ELF-1 (cell line): ENCODE measurements at regions not wholly inside any gene's neighbourhood (a gene's known extent, or its start where the extent isn't known, plus 50 kb on each side); places are given as distances from the start of the nearest gene placed in this dataset.

Source experiments
- DNase-seq: peaks from one replicate; pipeline ENCODE4 v3.0.0-alpha.2; 2016; ENCODE audit warnings: low read depth, low spot score

DNA sequence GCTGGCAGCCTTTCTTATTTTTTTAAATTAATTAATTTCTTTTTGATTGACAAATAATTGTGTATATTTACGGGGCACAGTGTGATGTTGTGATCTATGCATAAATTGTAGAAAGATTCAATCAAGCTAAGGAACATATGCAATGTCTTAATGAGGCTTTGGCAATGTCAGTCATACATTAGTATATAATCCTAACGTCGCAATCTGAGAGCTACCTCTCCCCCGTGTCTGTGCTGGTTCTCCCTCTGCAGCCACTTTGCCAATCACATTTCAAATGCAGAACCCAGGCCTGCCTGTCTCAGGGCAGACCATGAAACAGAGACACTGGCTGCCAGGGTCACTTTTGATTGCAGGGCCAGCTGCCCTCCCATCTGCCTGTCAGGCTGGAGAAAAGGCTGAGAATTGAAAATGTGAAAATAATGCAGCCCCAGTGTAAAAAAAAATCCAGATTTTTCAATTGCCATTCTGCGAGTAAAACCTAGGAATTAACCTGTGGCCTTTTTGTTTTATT is 56.3 kb downstream of the SLC24A2 start:
- no peak for DNase-seq

DNA sequence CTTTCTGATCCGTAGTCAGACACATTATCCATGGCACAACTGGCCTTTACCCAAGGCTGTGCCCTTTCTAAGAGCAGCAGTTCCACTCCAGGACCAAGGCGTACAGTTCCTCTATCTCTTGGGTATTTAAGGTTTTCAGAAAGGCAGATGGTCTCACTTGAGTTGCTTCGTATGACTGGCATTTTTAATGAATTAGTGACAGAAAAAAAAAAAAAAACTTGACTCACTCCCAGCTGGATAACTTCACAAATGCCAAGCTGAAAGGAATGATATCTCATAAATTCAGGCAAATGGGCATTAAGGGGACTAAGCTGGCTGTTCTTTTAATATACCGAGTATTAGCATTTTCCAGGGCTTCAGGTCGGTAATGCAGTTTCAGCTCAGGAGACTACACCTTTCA is 60.7 kb downstream of the SLC24A2 start:
- DNase-seq = no peak

DNA sequence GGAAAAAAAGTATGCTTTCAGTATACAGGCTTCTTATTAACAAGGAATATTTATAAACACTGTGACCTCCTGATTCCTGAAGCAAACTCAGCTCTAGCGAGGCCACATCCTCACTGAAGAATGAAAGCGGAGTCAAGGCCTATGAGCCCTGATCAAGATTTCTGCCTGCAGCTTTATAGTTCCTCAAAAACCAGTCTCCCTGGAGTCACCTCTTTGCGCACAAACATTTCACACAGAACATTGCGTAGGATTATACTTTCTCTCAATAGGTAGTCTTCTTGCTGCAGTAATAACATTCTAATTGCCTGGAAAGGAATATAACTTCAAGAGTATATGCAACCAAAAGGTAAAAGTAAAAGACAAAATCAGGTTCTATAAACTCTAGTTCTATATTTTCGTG is 62.9 kb downstream of the SLC24A2 start:
- DNase-seq = no peak

DNA sequence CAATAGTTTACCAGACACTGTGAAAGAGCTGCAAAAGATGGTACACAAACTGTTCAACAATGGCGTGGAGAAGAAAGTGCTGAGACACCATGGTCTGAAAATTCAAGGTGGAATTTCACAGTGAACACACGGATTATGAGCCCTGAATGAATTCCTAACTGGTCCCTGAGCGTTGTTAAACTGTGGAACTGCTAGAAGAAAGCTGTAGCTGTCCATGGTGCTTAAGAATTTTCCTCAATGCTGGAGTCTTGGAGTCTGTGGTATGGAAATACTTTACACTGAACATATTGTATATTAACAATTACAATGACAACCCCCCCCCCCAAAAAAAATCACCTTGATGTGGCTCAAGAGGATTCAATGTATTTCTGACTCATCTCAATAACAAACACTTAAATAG is 68.5 kb downstream of the SLC24A2 start:
- peak; percentile 6 for DNase-seq

DNA sequence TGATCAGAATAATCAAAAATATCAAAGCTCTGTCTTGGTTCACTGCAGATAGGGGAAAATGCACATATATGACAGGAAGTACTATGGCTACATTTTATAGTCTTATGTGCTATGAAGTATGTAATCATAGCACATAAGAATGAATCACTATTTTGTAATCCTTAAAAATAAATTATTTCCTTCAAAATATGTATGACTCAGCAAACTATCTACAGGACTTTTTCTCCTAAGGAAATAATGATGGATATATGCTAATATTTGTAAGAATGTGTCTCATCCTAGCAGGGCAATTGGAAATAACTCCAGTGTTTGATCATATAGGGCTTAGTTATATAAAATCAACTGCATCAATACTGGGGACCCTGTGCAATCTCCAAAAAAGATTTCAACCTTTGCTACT is 85.1 kb downstream of the SLC24A2 start:
- no peak for DNase-seq

DNA sequence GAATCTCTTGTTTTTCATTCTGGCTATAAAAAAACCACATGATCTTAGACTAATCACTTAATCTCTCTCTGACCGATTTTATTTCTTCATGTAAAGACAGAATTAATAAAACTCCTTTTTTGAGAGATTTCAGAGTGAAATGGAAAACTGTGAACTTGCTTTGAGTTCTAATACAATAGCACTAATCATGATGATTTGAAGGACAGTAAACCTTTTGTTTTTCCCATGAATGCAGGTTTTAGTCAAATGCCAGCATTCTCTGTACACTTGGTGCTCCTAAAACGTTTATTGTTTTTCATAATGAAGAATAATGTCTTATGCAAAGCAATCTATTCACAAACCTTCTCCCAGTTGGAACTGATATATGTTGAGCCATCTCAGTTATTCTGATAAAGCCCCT is 86.8 kb downstream of the SLC24A2 start:
- no peak for DNase-seq

DNA sequence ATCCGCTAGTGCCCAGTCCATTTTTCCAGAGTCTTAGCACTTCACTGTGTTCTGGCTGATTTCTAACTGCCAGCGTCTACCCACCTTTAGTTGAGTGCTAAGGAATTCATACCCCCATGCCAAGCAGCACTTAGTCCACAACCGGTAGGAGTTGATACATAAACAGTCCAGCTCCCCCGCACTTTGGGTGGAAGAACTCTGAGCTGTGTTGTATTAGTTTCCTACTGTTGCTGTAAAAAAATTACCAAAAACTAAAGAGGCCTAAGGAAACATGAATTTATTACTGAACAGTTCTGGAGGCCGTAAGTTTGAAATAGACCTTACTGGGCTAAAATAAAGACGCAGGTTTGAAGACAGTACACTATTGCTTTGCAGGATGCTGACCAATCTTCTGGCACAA is 87.6 kb downstream of the SLC24A2 start:
- no peak for DNase-seq

DNA sequence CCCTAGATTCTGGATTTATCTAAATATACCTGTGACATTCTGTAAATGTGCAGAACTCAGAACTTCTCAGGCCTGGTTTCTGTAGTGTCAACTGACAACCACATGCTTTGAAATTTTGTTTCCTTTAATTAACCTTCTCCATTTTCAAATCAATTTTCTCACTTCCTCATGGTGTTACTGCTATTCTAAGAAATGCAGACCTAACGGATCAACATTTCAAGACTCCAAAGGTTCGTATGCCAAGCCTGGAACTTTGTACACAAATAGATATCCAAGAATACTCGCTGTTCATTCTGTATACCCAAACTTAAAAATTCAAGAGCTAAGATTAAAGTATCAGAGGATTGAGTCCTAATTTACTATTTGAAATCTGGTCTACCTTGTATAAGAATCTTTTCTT is 88.1 kb downstream of the SLC24A2 start:
- no peak for DNase-seq

DNA sequence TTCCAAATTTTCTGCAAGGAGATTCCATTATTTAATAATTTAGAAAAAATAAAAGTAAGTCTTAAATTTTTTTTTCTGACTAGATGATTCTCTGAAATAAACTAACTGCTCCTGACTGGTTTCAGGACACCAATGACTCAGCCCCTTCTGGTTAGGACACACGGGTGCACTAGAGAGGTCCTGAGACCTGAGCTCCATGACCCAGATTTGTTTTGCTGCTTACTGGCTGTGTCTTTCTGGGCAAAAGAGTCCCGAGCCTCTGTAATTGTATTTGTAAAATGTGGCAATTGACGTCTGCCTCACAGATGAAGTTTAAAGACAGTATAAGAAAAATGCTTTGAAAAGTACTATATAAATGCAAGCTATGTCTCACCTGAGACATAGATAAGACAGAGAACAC is 89.1 kb downstream of the SLC24A2 start:
- peak; percentile 14 for DNase-seq

DNA sequence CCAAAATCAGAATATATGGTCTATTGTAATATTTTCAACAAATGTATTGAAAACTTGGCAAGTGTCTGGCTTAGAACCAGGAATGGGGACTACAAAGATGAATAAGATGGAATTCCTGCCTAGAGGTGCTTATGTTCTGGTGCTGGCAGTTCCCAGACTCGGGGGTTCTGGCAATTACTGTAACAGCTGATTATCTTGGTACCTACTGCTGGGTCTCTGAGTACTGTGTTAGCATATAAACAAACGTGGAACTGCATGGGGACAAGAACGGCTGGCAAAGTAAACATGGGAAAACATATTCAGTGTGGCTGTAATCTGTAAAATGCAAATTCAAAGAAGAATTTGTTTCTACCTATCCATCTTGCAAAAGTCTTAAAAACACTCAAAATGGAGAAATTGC is 89.9 kb downstream of the SLC24A2 start:
- peak; percentile 23 for DNase-seq

DNA sequence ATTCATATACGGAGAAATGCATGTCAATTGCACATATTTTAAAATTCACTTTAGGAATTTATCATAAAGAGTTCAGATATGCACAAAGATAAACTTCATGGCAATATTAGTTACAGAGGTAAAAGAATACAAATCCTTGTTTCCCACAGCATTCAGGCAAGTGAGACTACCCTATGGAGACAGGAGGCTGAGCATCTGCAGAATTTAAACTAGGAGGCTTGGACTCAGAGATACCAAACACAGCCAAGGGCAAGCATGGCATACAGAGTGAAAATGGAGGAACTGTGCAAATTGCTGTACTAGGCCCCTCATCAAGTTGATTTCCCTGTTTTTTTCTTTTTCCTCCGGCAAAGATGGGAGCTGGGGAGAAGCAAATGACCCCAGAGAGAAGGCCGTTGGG is 94.2 kb downstream of the SLC24A2 start:
- DNase-seq = no peak

DNA sequence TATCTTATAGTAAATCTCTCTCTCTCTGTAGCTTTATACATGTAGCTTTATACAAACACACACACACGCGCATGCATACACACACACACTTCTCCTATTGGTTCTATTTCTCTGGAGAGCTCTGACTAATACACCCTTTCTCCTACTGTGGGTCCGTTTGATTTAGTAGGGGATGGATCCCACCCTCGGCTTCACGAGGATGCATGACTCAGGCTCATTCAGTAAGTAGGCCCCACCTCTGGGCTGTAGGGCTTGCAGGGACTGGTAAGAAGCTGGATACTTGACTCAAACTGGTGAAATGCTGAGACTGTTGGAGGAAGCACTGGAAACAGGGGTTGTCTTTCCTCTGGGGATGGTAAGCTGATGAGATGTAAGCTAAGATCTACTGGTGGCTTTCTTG is 98.7 kb downstream of the SLC24A2 start:
- DNase-seq = no peak

DNA sequence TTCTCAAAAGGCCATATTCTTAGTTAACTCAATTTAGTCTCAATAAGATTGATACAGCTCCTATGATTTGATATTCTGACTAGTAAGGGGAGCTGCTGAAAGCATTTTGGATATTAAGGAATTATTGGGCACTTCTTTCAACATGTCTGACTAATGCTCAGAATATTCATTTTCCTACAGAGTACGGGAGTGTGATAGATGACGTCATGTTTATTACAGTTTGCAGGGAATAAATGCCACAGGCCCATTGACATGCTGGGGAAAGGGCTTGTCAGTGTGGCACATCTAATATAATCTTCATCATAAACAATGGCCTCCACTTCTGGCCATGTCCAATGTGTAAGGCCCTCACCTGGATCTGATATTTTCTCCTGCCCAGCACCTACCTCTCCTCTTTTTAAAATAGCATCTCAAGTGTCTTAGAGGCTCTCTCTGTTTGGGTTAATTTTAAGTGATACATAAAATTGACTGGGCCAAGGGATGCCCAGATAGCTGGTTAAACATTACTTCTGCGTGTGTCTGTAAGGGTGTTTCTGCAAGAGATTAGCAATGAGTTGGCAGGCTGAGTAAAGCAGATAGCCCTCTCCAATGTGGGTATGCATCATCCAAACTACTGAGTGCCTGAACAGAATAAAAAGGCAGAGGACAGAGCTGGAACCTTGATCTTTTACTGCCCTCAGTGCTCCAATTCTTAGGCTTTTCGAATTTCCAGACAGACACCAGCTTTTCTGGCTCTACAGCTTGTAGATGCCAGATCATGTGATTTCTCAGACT is 99.3 kb downstream of the SLC24A2 start:
- DNase-seq = no peak

DNA sequence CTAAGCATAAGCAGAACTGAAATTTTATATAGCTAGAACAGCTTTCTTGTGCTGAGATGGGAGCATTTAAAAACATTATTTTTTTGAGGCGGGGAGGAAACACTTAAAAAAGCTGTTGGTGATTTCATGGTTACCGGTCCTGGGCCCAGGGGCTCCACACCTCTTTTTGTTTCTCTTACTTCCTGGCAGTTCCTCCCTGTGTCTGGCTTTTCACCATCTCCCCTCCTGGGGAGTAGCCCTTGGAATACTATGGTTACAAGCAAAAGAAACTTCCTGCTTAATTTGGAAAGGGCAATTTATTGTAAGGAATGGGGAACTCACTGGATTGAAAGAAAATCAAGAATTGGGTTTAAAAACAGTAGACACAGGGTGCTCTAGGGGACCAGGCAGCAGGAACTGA is 105.1 kb downstream of the SLC24A2 start:
- no peak for DNase-seq

DNA sequence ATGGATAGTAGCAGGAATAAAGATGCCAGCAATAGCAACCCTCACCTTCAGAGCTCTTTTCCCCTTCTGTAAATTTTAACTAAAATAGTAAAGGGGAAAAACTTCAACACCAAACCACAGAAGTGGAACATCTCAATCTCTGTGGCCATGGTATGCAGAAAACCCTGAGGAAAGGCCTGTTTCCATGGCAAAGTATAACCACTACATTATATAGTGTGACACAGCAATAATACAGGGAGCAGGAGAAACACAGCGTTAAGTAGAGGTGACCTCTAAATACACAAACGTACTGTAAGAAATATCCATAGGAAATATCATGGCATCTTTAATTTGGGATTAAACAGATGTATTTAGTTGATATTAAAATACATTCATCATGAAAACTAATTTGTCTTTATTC is 106.4 kb downstream of the SLC24A2 start:
- DNase-seq = no peak

DNA sequence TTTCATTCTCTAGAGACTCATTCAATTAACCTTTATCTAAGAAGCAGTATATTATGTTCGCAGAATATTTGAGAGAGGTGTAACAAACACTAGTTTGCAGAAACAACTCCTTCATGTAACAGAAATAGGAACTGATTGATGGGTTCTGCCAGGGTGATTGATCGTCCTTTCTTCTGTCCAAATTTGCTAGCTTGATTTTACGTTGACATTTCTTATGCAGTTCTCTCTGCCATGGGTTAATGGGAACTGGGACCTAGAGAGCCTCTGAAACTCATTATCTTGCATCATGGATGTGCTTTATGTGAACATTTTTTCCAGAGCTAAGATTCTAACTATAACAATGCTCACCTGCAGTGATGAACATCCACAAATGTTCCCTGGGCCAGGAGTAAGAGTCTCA is 107.0 kb downstream of the SLC24A2 start:
- DNase-seq = no peak

DNA sequence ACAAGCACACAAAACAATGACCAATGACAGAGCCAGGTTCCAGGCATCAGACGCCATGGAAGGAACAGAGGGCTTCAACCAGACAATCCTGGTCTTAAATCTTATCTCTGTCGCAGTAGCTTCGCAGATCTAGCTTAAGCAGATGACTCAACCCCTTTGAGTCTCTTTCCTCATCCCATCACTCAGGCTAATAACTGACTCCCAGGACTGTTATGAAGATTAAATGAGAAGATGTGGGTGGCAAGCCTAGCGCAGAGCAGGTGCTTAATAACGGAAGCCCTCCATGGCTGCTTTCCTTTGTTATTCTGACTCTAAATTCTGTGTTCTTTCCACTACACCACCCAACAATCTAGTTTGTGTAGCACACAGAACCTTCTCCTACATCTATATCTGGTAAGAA is 110.9 kb downstream of the SLC24A2 start:
- DNase-seq = no peak

DNA sequence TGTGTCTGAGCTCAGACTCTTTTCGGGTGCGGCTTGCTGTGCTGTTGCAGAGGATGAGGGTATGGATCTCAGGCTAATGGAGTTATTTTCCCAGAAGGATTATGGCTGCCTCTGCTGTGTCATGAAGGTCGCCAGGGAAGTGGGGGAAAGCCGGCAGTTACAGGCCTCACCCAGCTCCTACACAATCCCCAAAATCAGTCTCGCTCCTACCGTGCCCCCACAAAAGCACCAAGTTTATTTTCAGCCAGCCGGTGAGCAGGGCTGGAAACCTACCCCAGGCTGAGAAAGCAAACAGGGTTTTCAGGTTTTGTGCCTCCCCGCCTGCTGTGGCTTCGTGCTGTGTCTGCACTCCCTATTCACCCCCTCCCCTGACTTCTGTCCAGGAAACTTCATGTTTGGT is 113.3 kb downstream of the SLC24A2 start:
- DNase-seq = peak; percentile 19

DNA sequence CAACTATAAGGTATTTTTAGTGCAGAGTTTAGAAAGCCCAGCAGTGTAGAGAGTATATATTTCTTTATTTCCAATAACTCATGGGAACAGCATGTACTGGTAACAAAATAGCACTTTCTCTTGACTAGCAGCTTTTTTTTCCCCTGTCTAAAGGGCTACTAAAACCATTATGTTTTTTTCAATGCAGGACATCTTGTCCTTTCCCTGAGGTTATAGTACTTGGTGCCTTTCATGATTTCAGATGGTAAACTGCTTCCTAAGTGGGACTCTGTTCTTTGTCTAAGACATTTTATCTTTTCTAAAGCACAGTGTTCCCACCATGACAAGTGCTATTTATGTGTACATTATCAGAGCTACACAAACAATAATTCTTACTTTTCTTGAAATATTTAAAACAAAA is 122.3 kb downstream of the SLC24A2 start:
- no peak for DNase-seq

DNA sequence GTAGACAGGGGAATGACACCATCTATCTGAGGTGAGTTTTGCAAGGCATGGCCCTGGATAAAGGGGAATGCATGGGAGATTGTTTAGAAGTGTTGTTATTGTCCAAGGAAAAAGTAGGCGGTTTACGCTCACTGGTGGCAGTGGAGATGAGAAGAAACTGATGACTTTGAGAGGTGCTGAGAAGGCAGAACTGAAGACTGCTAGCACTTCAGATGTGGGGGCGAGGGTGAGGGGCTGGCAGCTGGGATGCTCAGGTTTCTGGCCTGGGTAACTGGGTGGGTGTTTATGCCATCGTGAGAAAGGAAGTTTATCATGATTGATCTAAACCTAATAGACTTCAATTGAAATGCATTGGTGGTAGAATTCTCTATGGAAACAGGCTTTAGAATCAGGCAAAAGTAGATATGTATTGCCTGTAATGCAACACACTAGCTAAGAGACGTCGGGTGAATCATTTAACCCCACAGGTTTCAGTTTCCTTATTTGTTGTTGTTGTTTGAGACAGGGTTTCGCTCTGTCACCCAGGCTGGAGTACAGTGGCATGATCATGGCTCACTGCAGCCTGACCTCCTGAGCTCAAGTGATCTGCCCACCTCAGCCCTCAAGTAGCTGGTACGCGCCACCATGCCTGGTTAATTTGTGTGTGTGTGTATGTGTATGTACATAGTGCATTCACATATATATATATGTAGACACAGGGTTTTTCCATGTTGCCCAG is 123.5 kb downstream of the SLC24A2 start:
- no peak for DNase-seq

DNA sequence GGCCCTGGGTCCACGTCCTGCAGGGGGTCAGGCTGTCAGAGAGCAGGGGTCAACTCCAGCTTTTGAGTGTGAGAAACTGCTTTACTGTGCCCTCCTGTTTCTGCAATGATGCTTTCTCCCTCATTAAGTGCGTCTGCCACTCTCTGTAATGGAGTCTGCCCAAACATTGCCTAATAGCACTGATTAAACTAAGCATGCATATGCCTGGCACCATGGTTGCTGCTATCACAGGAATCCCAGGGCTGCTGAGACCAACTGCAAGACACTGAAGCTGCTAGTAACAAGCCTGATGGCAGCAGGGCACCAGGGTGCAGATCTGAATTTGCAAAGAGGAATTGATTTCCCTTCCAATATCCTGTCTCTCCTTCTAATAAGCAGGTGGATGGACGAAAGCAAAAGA is 125.3 kb downstream of the SLC24A2 start:
- DNase-seq = no peak

DNA sequence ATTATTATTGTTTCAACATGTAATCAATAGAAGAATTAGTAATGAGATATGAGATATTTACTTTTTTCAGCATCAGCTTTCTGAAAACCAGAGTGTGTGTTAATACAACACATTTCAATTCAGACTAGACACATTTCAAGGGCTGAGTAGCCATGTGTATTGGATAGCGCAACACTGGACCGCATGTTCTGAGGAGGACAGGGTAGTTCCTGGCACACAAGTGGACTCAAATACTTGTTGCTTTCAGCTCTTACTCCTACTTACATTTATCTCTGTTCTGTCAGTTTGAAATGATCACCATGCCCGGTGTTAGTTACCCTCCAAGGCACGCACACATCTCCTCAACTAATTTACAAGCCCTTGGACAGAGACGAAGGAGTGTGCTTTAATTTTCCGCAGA is 126.6 kb downstream of the SLC24A2 start:
- DNase-seq = no peak

DNA sequence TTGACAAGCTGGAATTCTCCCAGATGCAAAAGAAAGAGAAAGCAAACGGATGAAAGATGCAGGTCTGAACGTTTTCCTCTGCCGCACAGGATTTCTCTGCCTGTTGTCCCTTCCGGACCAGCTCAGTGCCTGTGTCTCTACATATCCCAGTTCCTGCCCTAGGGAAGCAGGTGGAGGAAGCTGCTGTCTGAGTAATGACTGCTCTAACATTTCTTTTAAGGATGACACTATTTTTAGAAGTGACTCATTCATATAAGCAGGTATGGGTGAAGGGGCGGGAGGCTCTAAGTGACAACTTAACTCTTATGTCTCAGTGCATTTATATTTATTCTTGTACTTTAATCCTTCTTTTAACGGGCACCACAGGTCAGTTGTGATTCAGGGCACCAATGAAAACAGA is 128.8 kb downstream of the SLC24A2 start:
- DNase-seq = no peak
